HG03280 (cell line): ENCODE measurements at regions not wholly inside any gene's neighbourhood (a gene's known extent, or its start where the extent isn't known, plus 50 kb on each side); places are given as distances from the start of the nearest gene placed in this dataset.
A peak's percentile ranks its signal among the peaks of the same experiment; 100 is the strongest.
"Not testable (repeated sequence)": the region's sequence is repeated elsewhere in the genome, so short reads cannot be mapped to it uniquely, and the experiment has no call there.

Experiments used
- ATAC-seq: cut with Tn5 transposase; IDR thresholded peaks from one replicate; pipeline ENCODE4 v1.9.1; 2021; ENCODE audit warnings: mild to moderate bottlenecking, moderate library complexity; ENCODE audit not compliant: unreplicated experiment

DNA sequence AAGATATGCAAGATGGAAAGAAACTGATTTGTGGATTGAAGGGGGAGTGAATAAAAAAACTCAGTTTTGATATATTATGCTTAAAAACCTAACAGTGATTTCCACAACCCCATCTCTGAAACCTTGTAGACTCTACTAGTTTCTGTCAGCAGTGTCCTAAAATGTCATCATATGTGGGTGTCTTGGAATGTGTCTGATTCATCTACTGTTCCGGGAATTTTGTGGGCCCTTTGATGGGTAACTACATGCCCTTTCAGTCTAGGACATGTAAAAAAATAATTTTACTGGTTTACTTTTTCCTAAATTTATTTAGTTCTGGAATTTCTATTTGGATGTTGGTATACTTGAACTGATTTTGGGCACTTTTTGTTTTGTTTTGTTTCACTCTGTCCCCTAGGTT lies 118.9 kb upstream of the NMUR2 start:
- ATAC-seq = no peak

DNA sequence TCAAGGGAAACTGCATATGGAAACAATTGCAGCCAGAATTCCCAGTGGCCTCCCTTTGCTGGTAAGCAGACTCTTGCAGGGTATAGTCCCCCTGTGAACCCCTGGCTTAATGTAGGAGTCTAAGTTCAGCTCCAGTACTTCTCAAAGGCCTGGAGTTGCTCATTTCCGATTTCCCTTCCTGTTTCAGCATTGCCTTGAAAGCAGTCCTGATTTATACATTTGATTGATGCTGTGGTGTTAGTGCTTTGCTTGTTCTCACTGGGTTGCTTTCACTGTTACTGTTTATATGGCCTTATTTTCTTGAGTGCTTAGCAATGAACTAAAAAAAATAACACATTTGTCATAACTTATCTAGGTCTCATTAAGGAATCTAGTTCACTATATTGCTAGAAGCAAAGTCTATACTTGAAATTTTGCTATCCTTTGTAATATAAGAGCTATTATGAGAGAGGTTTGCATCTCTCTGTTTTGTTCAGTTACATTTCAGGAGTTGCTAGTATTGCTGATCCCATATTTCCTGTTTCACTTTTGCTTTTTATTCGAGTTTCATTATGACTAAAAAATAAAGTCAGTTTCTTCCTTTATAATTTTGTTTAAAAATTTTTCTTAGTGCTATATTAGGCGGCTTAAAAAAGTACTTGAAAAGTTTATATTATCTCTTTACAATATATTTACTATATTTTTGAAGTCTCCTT lies 122.4 kb upstream of the NMUR2 start:
- ATAC-seq = peak; percentile 50

DNA sequence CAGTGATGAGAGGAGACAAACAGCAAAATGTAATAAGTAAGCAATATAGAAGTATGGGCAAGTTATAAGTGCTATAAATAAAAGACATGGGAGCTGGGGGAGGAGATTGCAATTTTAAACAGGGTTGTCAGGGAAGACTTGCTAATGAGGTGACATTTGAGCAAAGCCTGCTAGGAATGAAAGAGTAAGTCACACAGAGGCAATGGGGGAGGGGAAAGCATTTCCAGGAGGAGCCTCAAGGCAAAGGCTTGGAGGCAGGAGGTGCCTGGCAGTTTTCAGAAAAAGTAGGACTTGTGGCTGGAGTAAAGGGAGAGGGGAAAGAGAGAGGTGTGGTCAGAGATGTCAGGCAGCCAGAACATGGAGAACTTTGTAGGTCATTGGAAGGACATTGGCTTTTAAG lies 124.4 kb upstream of the NMUR2 start:
- no peak for ATAC-seq

DNA sequence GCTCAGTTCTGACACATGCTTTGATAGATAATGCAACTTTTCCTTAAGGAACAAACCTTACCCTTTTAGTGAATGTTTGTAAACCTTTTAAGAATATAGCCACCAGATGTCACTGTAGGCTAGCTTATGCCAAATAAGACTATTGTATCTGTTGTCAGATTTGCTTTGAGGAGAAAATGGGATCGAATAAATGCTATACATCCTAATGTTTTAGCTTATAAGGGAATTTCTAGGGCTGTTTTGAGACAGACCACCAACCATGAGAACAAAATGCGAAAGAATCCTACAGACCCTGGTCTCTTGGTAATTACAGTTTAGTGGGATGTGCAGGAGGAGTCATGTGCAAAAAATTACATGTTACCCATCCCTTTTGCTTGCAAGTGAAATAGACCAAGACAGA lies 127.6 kb upstream of the NMUR2 start:
- ATAC-seq = no peak

DNA sequence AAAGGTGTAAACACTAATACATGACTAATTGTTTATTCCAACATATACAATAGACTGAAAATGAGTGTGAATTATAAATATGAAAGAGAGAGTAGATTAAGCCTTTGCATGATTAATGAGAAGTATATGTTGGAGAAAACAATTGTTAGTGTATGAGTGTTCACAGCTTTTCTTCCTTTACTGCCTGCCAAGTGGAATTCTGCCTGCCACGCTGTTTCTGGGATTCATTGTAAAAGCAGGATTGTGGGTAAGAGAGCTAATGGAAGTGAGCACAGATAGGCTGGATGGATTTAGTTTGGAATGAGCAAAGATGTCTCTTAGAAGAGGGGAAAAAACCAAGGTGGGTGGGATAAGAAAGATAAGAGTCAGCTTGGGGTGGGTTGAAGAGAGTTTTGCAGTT lies 129.6 kb upstream of the NMUR2 start:
- ATAC-seq = no peak

DNA sequence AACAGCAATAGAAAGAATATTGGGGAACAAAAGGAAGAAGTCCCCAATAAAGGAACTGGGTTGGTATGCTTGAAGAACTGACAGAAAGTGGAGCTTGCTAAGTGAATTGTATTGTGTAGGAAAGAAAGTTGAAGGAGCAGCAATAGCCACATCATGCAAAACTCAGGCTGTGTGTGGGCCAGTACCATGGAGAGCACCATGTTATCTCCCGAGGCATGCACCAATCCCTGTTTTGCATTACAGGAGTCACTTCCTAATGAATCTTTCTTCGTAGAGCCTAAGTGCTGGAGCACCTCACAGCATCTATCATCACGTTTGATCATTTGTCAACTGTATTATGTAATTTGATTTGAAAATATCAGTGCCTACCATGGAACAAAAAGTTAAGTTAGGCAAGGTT lies 137.7 kb upstream of the NMUR2 start:
- no peak for ATAC-seq

GRCh38 chr5:152546493-152546892 lies 141.4 kb upstream of the NMUR2 start:
- no peak for ATAC-seq

DNA sequence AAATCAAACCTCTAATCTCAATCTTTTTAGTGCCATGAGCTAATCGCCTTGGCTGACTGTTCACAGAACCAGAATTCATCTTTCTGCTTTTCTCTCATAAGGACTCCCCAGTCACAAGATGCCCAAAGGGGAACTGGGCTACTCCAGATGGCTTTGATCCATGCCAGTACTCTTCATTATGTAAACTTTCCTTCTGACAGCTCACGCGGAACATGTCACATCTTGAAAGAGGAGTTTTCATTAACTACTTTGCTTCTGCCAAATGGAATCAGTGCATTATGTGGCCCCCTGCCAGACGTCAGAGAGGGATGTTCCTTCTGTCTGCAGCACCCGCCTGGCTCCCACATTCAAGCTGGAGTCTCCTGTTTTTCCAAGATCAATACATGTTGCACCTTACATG lies 142.1 kb upstream of the NMUR2 start:
- ATAC-seq = no peak

DNA sequence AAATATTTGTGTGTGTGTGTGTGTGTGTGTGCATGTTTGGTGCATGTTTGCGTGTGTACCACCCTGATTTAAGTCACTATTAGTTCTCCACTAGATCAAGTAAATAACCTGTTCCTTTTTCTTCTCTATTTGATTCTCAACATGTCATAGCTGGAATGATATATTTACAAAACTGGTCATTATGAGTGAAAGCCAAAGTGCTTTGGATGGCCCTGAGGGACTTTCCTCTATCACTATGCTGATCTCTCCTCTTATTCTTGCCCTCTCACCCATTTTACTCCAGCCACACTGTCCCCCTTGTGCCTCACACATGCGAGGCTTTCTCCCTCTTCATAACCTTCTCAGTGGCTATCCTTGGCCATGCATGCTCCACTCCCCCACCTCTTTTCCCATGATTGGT lies 144.6 kb upstream of the NMUR2 start:
- no peak for ATAC-seq

- ATAC-seq = no peak
Observed at GRCh38 chr5:152551061-152551460, 146.0 kb upstream of the NMUR2 start.

- no peak for ATAC-seq
Observed at GRCh38 chr5:152556784-152557183, 151.7 kb upstream of the NMUR2 start.

GRCh38 chr5:152560512-152561137 lies 155.5 kb upstream of the NMUR2 start:
- no peak for ATAC-seq

DNA sequence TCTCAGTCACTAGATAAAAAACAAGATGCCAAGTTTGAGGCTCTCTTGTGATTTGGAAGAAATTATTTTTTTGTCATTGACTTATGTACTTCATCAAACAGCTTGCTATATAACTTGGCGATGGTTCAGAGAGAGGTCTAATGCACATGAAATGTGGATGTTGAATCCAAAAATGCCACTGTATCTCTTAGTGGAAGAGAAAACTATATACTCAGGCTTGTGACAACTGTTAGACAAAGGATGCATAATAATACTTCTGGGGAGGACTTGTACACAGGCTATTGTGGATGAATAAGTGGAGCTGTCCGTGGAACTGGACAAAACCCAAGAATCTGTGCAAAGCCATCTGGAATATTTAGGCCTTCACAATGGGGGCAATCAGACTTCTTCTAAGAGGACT lies 162.9 kb upstream of the NMUR2 start:
- no peak for ATAC-seq

DNA sequence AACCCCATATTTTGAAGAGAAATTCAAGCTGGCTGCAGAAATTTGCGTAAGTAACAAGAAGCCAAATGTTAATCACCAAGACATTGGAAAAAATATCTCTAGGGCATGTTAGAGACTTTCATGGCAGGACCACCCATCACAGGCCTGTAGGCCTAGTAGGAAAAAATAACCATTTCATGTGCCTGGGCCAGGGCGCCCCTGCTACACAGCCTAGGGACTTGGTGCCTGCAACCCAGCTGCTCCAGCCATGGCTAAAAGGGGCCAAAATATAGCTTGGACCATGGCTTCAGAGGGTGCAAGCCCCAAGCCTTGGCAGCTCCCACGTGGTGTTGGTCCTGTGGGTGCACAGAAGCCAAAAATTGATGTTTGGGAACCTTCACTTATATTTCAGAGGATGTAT lies 167.7 kb upstream of the NMUR2 start:
- ATAC-seq = no peak

- ATAC-seq = no peak
Observed at GRCh38 chr5:152584103-152584502, 179.0 kb upstream of the NMUR2 start.

- ATAC-seq = no peak
Observed at GRCh38 chr5:152592416-152592815, 187.3 kb upstream of the NMUR2 start.

GRCh38 chr5:152593388-152593787 lies 188.3 kb upstream of the NMUR2 start:
- no peak for ATAC-seq

- ATAC-seq = no peak
Observed at GRCh38 chr5:152595405-152595804, 190.3 kb upstream of the NMUR2 start.

DNA sequence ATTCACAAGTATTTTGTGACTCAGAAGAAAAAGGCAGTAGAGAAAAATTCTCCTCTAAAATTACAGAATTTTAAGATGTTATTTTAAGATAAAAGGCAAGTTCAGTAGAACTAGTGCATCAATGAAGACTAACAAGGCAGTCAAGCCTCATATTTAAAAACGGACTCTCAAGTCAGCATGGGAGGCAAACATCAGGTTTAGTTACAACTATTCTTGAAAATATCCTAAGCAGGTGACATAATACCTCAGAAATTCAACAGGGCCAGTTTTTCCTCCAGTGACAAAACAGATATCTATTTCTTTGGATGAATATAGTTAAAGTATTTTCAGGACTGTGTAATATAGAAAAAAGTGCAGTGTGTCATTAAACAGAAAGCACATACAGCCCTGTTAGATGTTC lies 194.0 kb upstream of the NMUR2 start:
- ATAC-seq = no peak

- ATAC-seq = no peak
Observed at GRCh38 chr5:152601806-152602732, 197.0 kb upstream of the NMUR2 start.

GRCh38 chr5:152606050-152606449 lies 201.0 kb upstream of the NMUR2 start:
- not testable (repeated sequence) for ATAC-seq
